ENCODE measurements at regions not wholly inside any gene's neighbourhood (a gene's known extent, or its start where the extent isn't known, plus 50 kb on each side); places are given as distances from the start of the nearest gene placed in this dataset.
"Not testable (repeated sequence)": the region's sequence is repeated elsewhere in the genome, so short reads cannot be mapped to it uniquely, and the experiment has no call there.

DNA sequence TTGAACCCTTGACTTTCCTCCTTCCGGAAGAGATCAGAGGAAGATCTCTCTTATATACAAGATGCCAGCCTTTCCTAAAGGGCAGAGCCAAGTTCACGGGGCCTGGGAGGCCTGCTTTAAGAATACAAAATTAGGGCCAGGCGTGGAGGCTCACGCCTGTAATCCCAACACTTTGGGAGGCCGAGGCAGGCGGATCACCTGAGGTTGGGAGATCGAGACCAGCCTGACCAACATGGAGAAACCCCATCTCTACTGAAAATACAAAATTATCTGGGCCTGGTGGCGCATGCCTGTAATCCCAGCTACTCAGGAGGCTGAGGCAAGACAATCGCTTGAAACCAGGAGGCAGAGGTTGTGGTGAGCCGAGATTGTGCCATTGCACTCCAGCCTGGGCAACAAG is 108.2 kb upstream of the SPDYE9 start:
- H3K4me3 Mint-ChIP-seq, H3K4me1 Mint-ChIP-seq, H3K27me3 Mint-ChIP-seq, H3K27ac Mint-ChIP-seq, ATAC-seq, H3K9me3 Mint-ChIP-seq, DNase-seq: not testable (repeated sequence)

GRCh38 chr7:73190483-73191155 is 104.8 kb upstream of the SPDYE9 start:
- H3K9me3 Mint-ChIP-seq, DNase-seq, ATAC-seq, H3K27me3 Mint-ChIP-seq, H3K4me1 Mint-ChIP-seq, H3K4me3 Mint-ChIP-seq, H3K27ac Mint-ChIP-seq: not testable (repeated sequence)

- H3K27ac Mint-ChIP-seq, H3K4me1 Mint-ChIP-seq, ATAC-seq, DNase-seq, H3K27me3 Mint-ChIP-seq, H3K4me3 Mint-ChIP-seq, H3K9me3 Mint-ChIP-seq: not testable (repeated sequence)
Observed at GRCh38 chr7:73188287-73188686, 102.4 kb upstream of the SPDYE9 start.

DNA sequence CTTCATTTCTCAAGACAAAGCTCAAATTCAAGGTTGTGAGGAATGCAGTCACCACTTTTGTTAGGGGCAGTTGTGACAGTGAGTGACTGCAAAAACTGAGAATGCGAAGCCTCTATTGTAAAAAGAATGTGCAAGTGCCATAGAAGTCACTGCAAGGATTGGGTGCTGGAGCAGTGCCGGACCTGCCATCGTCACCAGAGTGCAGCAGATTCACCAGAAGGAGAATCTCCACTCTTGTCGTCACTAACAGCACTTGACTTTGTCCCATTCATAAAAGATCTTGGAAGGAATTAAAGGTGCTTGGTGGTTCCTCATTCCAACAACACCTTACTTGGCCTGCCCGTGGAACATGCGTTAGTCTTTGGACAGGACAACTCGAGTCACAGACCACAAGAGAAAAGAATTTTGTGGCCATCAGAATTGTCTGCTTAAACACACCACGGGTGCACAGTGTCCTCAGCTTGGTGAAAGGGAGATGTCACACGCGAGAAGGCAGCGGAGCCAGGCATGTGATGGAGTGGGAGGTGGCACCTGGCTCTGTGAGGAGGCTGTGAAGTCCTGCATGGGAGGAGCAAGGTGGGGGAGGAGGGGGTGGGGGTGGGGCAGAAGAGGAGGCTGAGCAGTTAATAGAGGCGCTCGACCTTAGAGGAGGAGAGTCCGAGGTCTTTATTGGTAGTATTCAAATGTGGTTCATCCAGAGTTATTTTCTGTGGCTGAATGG is 100.9 kb upstream of the SPDYE9 start:
- H3K4me1 Mint-ChIP-seq, DNase-seq, H3K4me3 Mint-ChIP-seq, ATAC-seq, H3K27me3 Mint-ChIP-seq, H3K9me3 Mint-ChIP-seq, H3K27ac Mint-ChIP-seq: not testable (repeated sequence)

DNA sequence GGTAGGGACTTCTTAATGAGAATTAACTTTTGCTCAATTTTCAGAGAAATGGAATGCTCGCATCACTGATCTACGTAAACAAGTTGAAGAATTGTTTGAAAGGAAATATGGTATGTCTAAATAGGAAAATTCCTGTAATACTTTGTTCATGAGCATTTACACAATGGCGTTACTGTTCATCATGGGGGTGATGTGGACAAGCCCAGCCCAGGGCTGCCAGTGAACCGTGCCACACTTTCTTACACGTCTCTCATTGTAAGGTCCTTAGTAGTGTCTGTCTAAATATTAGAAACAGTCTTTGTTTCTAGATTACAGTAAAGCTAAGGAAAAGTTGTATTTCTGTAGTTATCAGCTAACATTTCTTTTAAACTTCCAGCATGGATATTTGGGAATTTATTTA is 91.0 kb upstream of the SPDYE9 start:
- not testable (repeated sequence) for DNase-seq, H3K4me3 Mint-ChIP-seq, ATAC-seq, H3K9me3 Mint-ChIP-seq, H3K27ac Mint-ChIP-seq, H3K27me3 Mint-ChIP-seq, H3K4me1 Mint-ChIP-seq

DNA sequence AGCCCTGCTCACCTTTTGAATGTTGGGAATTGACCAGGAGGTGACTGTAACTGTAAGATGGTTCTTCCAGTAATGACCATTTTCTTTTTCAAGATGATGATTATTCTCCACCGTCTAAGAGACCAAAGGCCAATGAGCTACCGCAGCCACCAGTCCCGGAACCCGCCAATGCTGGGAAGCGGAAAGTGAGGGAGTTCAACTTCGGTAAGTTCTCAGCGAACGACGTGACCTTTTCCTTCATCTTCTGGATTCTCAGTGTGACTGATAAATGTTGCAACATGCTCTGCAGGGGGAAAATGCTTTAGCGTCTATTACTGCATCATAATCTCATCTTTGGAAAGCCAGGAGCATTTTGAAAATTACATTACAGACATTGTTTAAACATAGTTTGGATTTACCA is 89.5 kb upstream of the SPDYE9 start:
- not testable (repeated sequence) for DNase-seq, H3K9me3 Mint-ChIP-seq, H3K27me3 Mint-ChIP-seq, H3K27ac Mint-ChIP-seq, H3K4me3 Mint-ChIP-seq, ATAC-seq, H3K4me1 Mint-ChIP-seq

DNA sequence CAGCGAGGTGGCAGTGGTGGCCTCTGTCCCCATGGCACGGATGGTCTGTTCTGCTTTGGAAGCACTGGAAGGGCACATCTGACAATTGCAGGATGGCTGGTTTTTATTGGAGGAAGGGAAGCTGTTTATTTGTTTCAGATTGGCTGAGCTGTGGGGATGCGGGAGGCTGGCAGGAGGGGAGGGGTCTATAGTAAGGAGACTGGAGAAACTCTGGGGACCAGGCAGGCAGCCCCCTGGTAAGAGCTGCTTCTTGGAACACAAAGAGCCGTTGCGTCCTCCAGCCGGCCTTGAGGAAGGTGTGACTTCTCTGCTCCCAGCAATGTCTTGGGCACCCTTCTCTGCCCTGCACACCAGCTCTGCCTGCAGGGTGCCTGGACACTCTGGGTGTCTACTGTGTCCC is 85.1 kb upstream of the SPDYE9 start:
- not testable (repeated sequence) for ATAC-seq, H3K4me3 Mint-ChIP-seq, DNase-seq, H3K27ac Mint-ChIP-seq, H3K9me3 Mint-ChIP-seq, H3K27me3 Mint-ChIP-seq, H3K4me1 Mint-ChIP-seq

- not testable (repeated sequence) for DNase-seq, ATAC-seq, H3K9me3 Mint-ChIP-seq, H3K27ac Mint-ChIP-seq, H3K4me3 Mint-ChIP-seq, H3K27me3 Mint-ChIP-seq, H3K4me1 Mint-ChIP-seq
Observed at GRCh38 chr7:73170415-73170814, 84.6 kb upstream of the SPDYE9 start.

- H3K4me1 Mint-ChIP-seq, DNase-seq, ATAC-seq, H3K27me3 Mint-ChIP-seq, H3K9me3 Mint-ChIP-seq, H3K4me3 Mint-ChIP-seq, H3K27ac Mint-ChIP-seq: not testable (repeated sequence)
Observed at GRCh38 chr7:73166152-73166551, 80.3 kb upstream of the SPDYE9 start.

GRCh38 chr7:73162680-73163079 is 76.8 kb upstream of the SPDYE9 start:
- H3K9me3 Mint-ChIP-seq, ATAC-seq, H3K27ac Mint-ChIP-seq, H3K4me1 Mint-ChIP-seq, H3K27me3 Mint-ChIP-seq, H3K4me3 Mint-ChIP-seq, DNase-seq: not testable (repeated sequence)

DNA sequence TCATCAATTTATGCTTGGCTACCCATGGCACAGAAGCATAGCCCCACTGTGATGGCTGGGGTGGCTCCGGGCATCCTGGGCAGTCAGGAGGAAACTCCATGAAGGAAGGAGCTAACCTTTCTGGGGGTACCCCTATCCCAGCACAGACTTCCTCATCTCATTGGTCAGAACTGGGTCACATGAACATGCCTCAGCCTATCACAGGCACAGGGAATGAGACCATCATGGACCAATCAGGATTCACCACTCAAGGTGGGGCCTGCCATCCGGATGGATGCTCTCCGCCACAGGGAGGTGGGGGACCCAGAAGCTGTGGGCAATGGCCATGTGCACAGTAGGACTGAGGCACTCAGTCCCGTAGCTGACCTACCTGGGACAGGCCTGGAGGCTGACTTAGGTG is 75.9 kb upstream of the SPDYE9 start:
- not testable (repeated sequence) for H3K27ac Mint-ChIP-seq, H3K27me3 Mint-ChIP-seq, H3K4me1 Mint-ChIP-seq, ATAC-seq, DNase-seq, H3K9me3 Mint-ChIP-seq, H3K4me3 Mint-ChIP-seq

GRCh38 chr7:73157169-73157661 is 71.4 kb upstream of the SPDYE9 start:
- ATAC-seq, DNase-seq, H3K4me1 Mint-ChIP-seq, H3K9me3 Mint-ChIP-seq, H3K4me3 Mint-ChIP-seq, H3K27me3 Mint-ChIP-seq, H3K27ac Mint-ChIP-seq: not testable (repeated sequence)

DNA sequence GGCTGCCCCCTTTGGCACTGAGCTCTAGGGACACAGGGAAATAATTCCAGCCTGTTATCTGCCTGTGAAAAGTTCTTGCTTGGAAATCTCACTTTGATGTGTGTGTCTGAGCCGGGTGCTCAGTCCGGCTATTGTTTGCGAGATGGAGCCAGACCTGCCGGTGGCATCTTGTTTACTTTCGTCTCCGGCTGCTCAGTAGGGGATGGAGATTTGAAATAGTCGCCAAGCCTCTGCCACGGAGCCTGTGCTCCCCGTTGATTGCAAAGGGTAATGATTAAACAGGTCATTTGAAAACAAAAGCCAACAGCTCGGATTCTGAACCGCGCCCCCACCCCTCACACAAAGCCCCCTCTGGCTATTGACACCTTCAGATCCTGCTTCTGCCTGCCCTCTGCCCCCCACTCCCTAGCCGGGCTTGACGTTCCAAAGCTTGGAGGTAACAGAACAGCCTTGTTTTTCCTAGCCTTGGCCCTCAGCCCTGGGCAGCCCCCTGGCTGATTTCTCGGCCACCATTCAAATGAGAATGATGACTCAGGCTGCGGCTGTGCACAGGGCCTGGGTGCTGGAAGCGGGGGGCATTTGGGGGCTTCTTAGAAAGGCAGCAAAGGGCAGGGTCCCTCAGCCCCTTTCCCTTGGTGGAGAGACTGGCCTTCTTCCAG is 70.8 kb upstream of the SPDYE9 start:
- H3K27me3 Mint-ChIP-seq, H3K27ac Mint-ChIP-seq, DNase-seq, H3K9me3 Mint-ChIP-seq, H3K4me3 Mint-ChIP-seq, H3K4me1 Mint-ChIP-seq, ATAC-seq: not testable (repeated sequence)

DNA sequence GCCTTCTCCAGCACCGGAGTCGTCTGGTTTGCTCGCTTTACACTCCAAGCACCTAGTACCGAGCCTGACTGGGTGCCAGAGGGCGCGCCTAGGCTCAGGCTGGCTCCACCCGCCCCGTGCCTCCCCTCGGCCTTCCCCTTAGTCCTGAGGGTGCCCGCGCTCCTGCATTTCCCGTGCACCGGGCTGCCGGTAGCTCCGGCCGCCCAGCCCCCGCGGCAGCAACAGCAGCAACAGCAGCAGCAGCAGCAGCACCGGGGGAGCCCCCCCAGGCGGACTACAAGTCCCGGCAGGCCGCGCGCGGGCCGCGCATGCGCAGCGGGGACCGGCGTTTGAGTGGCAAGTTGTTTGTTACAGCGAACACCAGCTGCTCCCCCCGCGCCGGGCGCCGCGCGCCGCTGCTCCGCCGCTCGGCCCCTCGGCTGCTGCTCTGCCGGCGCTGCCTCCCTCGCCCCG is 68.8 kb upstream of the SPDYE9 start:
- peak; percentile 79 to 89 for DNase-seq
- not testable (repeated sequence) for H3K4me1 Mint-ChIP-seq, H3K9me3 Mint-ChIP-seq, H3K27ac Mint-ChIP-seq, H3K27me3 Mint-ChIP-seq
- peak overlapping the region; percentile 82 to 84 for H3K4me3 Mint-ChIP-seq
- peak; percentile 94 for ATAC-seq

GRCh38 chr7:73153921-73154585 is 68.2 kb upstream of the SPDYE9 start:
- H3K27ac Mint-ChIP-seq, ATAC-seq: not testable (repeated sequence)

More at GRCh38 chr7:73153921-73154585, 68.2 kb upstream of the SPDYE9 start:
- peak overlapping the region; percentile 29 to 84 for H3K4me3 Mint-ChIP-seq
- not testable (repeated sequence) for H3K4me1 Mint-ChIP-seq, H3K27me3 Mint-ChIP-seq, H3K9me3 Mint-ChIP-seq
- DNase-seq = peak in 1 of 2 donors; percentile 9
